GM12873 (cell line): ENCODE measurements at regions not wholly inside any gene's neighbourhood (a gene's known extent, or its start where the extent isn't known, plus 50 kb on each side); places are given as distances from the start of the nearest gene placed in this dataset.

Experiments used
- CTCF ChIP-seq: IDR thresholded peaks from 2 replicates; pipeline ENCODE4 v1.5.1; 2012; ENCODE audit warnings: low read depth, mild to moderate bottlenecking, moderate library complexity, low read length, control low read depth; ENCODE audit not compliant: insufficient read depth; ENCODE audit errors: missing control alignments

- TF ChIP-seq CTCF, result no peak
These were observed 152.0 kb upstream of the SLC1A4 start for GRCh38 chr2:64837116-64837731.

- TF ChIP-seq CTCF, result no peak
These were observed 151.1 kb upstream of the SLC1A4 start for GRCh38 chr2:64837925-64838641.

GRCh38 chr2:64838817-64839216, 150.4 kb upstream of the SLC1A4 start:
- TF ChIP-seq CTCF, result no peak

GRCh38 chr2:64839844-64840243, 149.4 kb upstream of the SLC1A4 start:
- no peak for TF ChIP-seq CTCF

DNA sequence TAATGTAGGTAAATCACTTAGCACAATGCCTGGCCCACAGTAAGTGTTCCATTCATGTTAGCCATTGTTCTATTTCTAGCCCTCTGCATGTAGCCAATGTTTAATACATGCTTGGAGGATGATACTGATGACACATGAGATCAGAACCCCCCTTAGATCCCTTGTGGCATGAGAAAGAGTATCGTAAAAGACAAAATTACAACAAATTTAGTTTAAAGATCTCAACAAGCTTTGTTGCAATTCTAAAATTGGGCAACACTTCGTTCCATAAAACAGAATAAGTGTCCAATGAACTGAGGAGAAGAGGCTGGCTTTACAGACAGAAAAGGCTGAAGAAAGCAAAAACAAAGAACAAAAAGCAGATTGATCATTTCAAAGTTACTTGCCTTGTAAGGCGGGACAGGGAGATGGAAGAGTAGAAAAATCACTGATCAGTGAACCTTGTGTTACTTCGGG, 148.7 kb upstream of the SLC1A4 start:
- TF ChIP-seq CTCF, result no peak

- no peak for TF ChIP-seq CTCF
These were observed 147.7 kb upstream of the SLC1A4 start for GRCh38 chr2:64841461-64841860.

- TF ChIP-seq CTCF, result no peak
These were observed 147.2 kb upstream of the SLC1A4 start for GRCh38 chr2:64842030-64842429.
